EH (cell line): ENCODE measurements at regions not wholly inside any gene's neighbourhood (a gene's known extent, or its start where the extent isn't known, plus 50 kb on each side); places are given as distances from the start of the nearest gene placed in this dataset.

Experiments used
- DNase-seq: peaks from one replicate; pipeline ENCODE4 v3.0.0-alpha.2; 2015; ENCODE audit warnings: low read depth

- DNase-seq = no peak
Observed at GRCh38 chr19:31601855-31602254, 252.6 kb upstream of the TSHZ3 start.

DNA sequence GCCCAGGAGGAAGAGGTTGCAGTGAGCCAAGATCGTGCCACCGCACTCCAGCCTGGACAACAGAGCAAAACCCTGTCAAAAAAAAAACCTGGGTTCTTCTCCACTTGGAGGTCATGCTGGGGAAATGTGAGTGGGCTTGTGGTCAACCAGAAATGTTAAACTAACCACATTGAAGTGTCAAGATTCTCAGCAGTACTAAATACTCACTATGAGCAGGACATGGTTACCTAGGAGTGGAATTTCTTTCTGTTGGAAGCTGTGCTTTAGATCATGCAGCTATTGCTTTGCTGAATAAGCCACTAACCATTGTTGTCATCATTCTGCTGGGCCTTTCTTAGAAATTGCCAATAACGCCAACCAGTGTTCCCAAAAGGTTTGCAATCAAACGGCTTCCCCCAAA lies 253.3 kb upstream of the TSHZ3 start:
- no peak for DNase-seq

DNA sequence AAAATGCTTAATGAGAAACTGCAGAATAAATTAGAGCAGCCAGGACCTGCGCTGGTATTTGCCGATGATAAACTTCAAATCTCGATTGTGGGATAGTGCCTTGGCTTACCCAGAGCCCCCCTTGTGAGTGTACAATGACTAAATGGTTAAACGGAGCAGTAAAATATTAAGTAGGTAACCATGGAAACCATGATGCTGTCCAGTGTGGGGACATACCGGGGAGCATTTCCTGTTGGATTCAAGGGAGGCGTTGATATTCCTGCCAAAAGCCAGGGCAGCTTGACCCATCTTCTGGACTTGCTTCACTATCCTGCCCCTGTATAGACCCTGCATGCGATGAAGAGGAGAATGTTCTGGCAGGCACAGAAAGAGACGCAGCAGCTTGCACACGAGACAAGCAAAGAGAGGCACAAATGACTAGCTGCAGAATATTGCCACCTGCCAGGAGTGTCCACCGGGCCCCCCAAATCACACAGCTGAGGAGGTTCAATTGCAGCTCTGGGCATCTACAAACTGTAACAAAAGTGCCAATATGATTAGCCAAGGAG lies 255.3 kb upstream of the TSHZ3 start:
- no peak for DNase-seq

- DNase-seq = no peak
Observed at GRCh38 chr19:31610018-31610417, 260.8 kb upstream of the TSHZ3 start.

GRCh38 chr19:31611046-31611877 lies 262.0 kb upstream of the TSHZ3 start:
- DNase-seq = no peak

DNA sequence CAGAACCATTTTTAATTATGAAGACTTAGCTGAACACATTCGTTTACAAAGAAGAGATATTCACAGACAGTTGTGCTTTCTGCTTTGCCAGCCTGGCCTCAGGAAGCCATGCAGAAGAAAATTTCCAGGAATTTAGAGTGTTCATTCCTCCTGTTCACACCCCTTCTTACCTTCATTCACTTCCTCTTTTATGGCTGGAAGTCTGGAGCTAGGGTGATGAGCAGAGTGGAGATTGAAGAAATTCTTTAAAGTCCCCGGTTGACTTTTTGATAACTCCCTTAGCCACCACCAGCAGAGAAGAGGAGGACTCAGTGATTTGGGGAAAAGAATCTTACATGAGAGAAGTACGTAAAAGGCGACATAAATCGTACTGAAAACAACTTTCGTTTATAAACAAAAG lies 263.6 kb upstream of the TSHZ3 start:
- no peak for DNase-seq

- no peak for DNase-seq
Observed at GRCh38 chr19:31613683-31614219, 264.5 kb upstream of the TSHZ3 start.

GRCh38 chr19:31616031-31616430 lies 266.8 kb upstream of the TSHZ3 start:
- no peak for DNase-seq

DNA sequence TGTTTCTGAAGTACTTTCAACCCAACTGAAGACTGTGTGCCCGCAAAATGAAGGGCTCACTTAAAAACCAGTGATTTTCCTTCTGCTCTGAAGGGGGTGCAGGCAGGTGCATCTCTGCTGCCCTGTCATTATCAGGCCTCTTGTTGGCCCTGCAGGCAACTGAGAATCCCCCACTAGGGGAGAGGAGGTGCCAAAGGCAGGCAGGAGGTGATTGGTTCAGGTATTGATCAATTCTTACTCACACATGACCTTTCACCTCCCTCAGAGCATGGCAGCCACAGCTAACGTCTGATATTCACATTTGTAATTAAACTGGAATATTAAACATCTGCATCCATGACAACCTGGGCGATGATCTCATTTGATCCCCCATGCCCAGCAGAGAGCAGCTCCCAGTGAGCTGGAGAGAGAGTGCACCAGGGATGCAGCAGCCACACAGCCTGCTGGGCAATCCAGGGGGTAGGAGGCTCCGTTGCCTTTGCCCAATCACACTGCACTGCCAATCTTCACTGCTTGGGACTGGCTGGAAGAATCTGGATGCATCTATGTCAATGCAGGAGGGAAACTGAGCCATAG lies 267.9 kb upstream of the TSHZ3 start:
- DNase-seq = no peak

- no peak for DNase-seq
Observed at GRCh38 chr19:31625056-31625455, 275.8 kb upstream of the TSHZ3 start.

DNA sequence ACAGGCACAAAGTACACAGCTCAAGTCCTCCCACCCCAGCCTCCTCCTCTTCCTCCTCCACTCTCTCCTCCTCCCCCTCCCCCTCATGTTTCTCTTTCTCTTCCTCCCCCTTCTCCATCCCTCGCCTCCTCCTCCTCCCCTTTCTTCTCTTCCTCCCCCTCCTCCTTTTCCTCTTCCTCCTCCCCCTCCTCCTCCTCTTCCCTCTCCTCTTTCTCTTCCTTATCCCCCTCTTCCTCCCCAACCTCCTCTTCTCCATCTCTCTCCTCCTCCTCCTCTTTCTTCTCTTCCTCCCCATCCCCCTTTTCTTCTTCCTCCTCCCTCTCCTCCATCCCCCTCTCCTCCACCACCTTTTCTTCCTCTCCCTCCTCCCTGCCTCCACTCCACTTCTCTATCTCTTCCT lies 276.3 kb upstream of the TSHZ3 start:
- no peak for DNase-seq

DNA sequence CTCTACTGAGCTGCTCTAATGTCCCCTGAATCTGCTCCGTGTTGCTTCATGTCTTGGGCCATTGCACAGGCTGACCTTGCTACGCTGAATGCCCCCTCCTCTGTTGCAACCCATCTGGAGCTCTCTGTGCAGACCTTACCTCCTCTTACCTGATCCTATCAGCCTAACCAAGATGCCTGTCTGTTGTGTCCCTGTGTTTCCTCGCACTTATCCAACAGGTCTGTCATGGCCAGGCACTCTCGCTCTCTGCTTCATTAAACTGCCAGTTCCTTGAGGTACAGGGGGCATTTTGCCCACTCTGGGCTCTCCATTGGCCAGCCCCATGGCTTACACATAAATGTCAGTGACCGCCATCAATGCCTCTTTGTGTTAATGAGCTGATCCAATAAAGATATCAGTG lies 277.7 kb upstream of the TSHZ3 start:
- DNase-seq = no peak

DNA sequence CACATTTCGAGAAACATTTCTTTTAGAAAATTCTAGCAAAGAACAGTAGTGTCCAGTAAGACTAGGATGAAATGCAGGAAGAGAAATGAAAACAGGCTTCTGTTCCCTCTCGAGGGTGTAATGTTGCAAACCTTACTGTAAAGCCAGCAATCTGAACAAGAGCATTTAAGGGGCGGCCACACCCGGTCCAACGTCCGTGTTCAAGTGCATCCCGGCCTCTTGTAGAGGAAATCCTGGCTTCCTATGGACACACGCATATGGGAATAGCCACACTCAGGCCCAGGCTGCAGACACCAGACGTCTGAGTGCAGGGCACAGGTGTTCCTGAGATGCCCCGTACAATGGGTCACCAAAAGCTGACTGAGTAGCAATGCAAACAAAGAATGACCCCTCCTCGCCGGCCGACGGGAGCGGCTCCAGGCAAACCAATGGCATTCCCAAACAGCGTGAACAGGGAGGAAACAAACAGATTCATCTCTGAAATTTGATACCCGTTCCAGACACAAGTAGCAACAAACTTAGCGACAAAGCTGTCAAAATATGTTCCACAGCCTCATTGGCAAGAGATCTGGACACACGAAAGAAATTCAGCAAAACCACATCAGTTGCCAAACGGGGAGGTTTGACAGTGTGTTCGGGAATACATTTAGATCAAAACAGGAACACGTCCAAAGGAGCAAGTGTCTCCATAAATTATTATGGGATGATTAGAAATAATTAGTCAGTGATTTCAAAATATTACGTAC lies 278.6 kb upstream of the TSHZ3 start:
- no peak for DNase-seq

GRCh38 chr19:31629579-31630363 lies 280.5 kb upstream of the TSHZ3 start:
- no peak for DNase-seq

DNA sequence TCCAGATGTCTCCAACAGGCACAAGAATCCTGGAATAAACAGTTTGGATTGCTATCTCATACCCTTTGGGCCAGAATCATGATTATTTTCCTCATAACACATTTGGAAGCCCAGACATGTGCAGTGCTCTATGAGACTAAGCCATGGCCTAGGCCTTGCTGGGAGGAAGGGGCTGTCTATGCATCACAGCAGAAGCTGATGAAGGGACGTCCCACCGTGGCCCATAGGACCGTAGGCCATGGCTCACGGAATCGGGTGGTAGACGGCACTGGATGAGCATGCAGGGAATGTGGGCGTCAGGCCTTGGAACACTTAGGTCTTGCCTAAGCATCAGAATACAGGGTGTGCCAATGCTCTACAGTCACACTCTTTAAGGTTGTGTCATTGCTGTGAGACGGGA lies 283.8 kb upstream of the TSHZ3 start:
- DNase-seq = no peak

DNA sequence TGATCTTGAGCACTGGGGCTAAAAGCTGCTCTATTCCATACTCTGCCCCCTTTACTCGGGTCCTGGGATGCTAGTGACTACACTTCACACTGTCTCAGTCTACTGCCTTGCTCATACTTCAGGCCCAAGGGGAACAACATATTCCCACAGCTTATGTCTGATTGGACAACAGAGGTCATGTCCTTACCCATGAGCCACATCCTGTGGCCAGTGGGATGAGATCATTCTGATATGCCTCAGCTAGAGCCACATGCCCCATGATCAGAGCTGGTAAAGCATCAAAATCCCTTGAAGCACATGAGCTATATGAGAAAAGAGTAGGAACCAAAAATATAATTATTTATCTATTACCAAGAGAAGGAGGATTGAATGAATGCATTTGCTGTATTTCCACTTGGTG lies 290.1 kb upstream of the TSHZ3 start:
- DNase-seq = no peak

DNA sequence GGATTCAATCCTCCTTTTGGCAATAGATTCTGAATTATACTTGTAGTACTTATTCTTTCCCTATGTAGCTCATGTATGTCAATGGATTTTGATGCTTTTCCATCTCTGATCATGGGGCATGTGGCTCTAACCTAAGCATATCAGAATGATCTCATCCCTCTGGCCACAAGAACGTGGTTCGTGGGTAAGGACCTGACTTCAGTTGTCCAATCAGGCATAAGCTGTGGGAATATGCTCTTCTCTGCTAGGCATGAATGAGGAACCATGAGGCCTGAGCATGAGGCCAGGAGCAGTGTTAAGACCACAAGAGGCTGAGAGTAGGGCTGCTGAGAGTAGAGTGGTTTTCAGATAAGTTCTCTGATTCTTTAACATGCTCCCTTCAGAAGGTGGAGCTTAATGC lies 292.4 kb upstream of the TSHZ3 start:
- no peak for DNase-seq

DNA sequence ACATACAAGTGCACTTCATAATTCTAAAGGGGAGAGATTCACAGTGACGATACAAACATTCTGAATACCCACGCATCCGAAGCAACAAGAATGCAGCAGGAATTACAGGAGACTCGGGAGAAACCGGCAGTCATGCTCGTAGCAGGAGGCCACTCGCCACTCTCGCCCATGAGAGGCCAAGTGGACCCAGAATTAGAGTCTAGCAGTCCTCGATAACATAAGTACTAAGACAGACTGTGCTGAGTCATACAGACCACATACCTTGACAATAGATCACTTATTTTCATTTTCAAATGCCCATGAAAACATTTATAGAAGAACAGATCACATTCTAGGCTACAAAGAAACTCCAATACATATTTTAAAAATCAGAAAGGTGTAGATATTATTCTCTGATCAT lies 299.1 kb upstream of the TSHZ3 start:
- no peak for DNase-seq

- DNase-seq = no peak
Observed at GRCh38 chr19:31656507-31656906, 307.3 kb upstream of the TSHZ3 start.

GRCh38 chr19:31658993-31659896 lies 310.0 kb upstream of the TSHZ3 start:
- DNase-seq = no peak

GRCh38 chr19:31659897-31660210 lies 310.6 kb upstream of the TSHZ3 start:
- no peak for DNase-seq
